Activated T-helper 17 cell treated with anti-CD3 and anti-CD28 coated beads, Interleukin-2, amount 50 U/mL, for 72 hours (primary cell): ENCODE measurements at regions not wholly inside any gene's neighbourhood (a gene's known extent, or its start where the extent isn't known, plus 50 kb on each side); places are given as distances from the start of the nearest gene placed in this dataset.

Source experiments
- ATAC-seq: fragments of 150-1000 bp; cut with Tn5 transposase; replicated peaks from 2 replicates; pipeline ENCODE4 v1.10.0; 2021; ENCODE audit warnings: mild to moderate bottlenecking, moderate library complexity
- H3K27ac Mint-ChIP-seq: one replicate; pipeline ENCODE4 v1.8.0; 2022; ENCODE audit warnings: mixed read lengths
- H3K27me3 Mint-ChIP-seq: one replicate; pipeline ENCODE4 v1.8.0; 2022; ENCODE audit warnings: mixed read lengths
- H3K36me3 Mint-ChIP-seq: one replicate; pipeline ENCODE4 v1.8.0; 2022; ENCODE audit warnings: low read depth, mild to moderate bottlenecking, mixed read lengths
- H3K4me1 Mint-ChIP-seq: one replicate; pipeline ENCODE4 v1.8.0; 2022; ENCODE audit warnings: mixed read lengths
- H3K4me3 Mint-ChIP-seq: one replicate; pipeline ENCODE4 v1.8.0; 2022; ENCODE audit warnings: mild to moderate bottlenecking, mixed read lengths
- H3K9me3 Mint-ChIP-seq: one replicate; pipeline ENCODE4 v1.8.0; 2022; ENCODE audit warnings: mixed read lengths

- ATAC-seq = no peak
- H3K36me3 Mint-ChIP-seq = no peaks in the 10 kb centered on the region
- no peak overlapping the region for H3K4me3 Mint-ChIP-seq
- H3K4me1 Mint-ChIP-seq = no peaks in the 10 kb centered on the region
- no peak overlapping the region for H3K27ac Mint-ChIP-seq
- peaks cover 2% of the 10 kb centered on the region for H3K9me3 Mint-ChIP-seq
- H3K27me3 Mint-ChIP-seq = peaks cover 19% of the 10 kb centered on the region
Measured at GRCh38 chr6:6405997-6406714, 85.7 kb upstream of the F13A1 start.

DNA sequence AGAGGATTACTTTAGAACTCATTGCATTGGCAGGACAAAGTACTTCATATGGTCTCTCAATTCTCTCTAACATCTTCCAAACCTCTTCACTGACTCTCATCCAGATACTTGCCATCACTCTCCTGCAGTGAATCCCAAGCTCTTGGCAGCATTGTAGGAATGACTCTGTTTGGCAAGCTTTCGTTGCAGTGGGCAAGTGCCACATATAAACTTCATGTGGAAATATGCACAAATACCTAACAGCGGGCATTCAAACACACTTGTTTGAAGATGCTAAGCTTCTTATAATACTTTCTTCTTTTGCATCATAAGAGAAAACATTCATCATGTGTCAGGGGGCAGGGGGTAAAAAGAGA lies 86.2 kb upstream of the F13A1 start:
- H3K27ac Mint-ChIP-seq = no peak overlapping the region
- H3K36me3 Mint-ChIP-seq = no peaks in the 10 kb centered on the region
- H3K9me3 Mint-ChIP-seq = no peaks in the 10 kb centered on the region
- no peak for ATAC-seq
- H3K4me3 Mint-ChIP-seq = no peak overlapping the region
- H3K4me1 Mint-ChIP-seq = no peaks in the 10 kb centered on the region
- H3K27me3 Mint-ChIP-seq = peaks cover 16% of the 10 kb centered on the region

- Mint-ChIP-seq H3K4me3 (no peak overlapping the region), H3K27ac (no peak overlapping the region), H3K9me3 (no peaks in the 10 kb centered on the region), H3K36me3 (no peaks in the 10 kb centered on the region), H3K4me1 (no peaks in the 10 kb centered on the region), H3K27me3 (peaks cover 16% of the 10 kb centered on the region)
- no peak for ATAC-seq
Measured at GRCh38 chr6:6407071-6407741, 86.7 kb upstream of the F13A1 start.

DNA sequence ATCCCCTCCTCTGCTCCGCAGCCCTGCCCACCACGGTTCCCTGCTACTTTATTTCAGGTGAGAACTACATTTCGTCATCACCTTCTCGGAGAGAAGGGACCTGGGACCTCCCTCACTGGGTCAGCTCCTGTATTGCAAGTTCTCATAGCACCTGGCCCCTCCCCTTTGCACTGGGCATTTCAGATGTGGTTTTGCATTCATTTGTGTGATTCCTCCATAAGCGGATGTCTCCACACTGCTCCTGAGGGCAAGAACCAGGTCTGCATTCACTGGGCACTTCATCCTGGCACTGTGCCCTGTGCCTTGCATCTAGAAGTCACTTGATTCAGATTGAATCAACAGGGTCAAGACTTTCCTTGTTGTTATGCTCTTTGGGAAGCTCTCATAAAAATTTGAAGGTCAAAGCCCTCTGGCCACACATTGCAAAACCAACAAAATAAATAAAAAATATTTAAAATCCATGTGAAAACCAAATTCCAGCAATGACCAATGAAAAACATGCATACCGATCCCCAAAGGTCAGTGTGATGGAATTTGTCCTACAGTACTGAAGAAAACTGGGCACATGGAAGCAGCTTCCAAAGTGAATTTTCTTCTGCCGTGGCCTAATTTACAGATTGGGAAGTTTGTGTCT lies 89.1 kb upstream of the F13A1 start:
- Mint-ChIP-seq H3K9me3 (no peaks in the 10 kb centered on the region), H3K36me3 (no peaks in the 10 kb centered on the region), H3K4me1 (no peaks in the 10 kb centered on the region), H3K27ac (no peak overlapping the region), H3K27me3 (peaks cover 16% of the 10 kb centered on the region), H3K4me3 (no peak overlapping the region)
- no peak for ATAC-seq

DNA sequence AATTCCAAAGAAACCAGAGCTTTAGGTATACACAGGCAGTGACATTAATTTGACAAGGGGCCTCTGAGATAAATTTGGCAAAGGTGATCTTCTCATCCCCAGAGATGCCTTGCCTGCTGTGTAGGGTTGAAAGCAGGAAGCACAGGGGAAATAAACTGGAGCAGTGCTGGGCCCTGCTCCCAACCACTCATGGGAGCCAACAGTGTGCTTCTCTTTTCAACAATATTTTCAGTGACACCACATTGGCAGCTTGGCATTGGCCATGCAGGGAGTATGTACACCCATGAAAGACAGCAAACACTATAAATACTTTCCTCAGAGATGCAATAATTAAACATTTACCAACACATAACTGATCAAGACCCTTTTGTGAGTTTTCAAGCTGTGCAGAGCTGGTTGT lies 90.7 kb upstream of the F13A1 start:
- peaks cover 16% of the 10 kb centered on the region for H3K27me3 Mint-ChIP-seq
- H3K4me3 Mint-ChIP-seq = no peak overlapping the region
- no peaks in the 10 kb centered on the region for H3K4me1 Mint-ChIP-seq
- no peak overlapping the region for H3K27ac Mint-ChIP-seq
- no peak for ATAC-seq
- H3K36me3 Mint-ChIP-seq = no peaks in the 10 kb centered on the region
- no peaks in the 10 kb centered on the region for H3K9me3 Mint-ChIP-seq

DNA sequence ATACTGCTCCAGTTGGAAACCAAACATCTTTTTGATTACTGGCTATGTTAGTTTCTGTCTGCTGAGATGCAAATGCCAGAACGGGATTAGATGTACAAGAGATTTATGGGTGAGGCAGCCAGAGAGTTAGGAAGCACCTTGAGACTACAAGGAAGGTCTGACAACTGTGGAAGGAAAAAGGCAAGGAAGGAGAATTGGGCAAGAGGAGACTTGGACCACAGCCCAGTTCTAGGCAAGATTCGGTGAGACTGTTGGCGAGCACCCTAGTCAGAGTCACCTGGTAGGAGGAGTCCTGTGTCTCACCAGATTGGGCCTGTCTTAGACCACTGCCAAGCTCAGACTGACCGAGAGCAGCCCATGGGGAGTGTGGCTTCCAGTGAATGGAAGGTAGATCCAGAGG lies 91.8 kb upstream of the F13A1 start:
- no peak for ATAC-seq
- H3K27ac Mint-ChIP-seq = no peak overlapping the region
- H3K36me3 Mint-ChIP-seq = no peaks in the 10 kb centered on the region
- no peak overlapping the region for H3K4me3 Mint-ChIP-seq
- H3K9me3 Mint-ChIP-seq = no peaks in the 10 kb centered on the region
- no peaks in the 10 kb centered on the region for H3K4me1 Mint-ChIP-seq
- H3K27me3 Mint-ChIP-seq = peaks cover 16% of the 10 kb centered on the region

GRCh38 chr6:6412700-6413099 lies 92.2 kb upstream of the F13A1 start:
- no peak overlapping the region for H3K27ac Mint-ChIP-seq
- H3K9me3 Mint-ChIP-seq = no peaks in the 10 kb centered on the region
- no peak overlapping the region for H3K4me3 Mint-ChIP-seq
- H3K27me3 Mint-ChIP-seq = peaks cover 16% of the 10 kb centered on the region
- H3K4me1 Mint-ChIP-seq = no peaks in the 10 kb centered on the region
- H3K36me3 Mint-ChIP-seq = no peaks in the 10 kb centered on the region
- no peak for ATAC-seq

DNA sequence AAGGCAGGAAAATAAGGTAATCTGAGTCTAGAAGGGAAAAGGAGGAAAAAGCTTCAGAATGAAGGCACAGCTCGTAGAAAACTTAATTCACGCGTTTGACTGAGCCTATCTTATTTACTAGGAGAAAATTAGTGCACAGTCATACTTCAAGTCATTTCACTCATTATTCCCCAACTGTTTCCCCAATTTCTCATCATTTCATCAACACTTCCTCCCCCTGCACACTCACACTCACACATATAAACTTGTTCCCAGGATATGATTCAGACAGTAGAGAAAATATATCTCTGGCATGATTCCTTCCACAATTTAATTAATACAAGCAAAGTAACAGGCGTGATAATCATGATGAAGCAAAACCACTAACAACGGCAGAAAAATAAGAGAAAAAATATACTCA lies 94.5 kb upstream of the F13A1 start:
- Mint-ChIP-seq H3K36me3 (no peaks in the 10 kb centered on the region), H3K4me1 (no peaks in the 10 kb centered on the region), H3K9me3 (no peaks in the 10 kb centered on the region), H3K27me3 (peaks cover 7% of the 10 kb centered on the region), H3K4me3 (no peak overlapping the region), H3K27ac (no peak overlapping the region)
- no peak for ATAC-seq

GRCh38 chr6:6417475-6417874 lies 97.0 kb upstream of the F13A1 start:
- Mint-ChIP-seq H3K4me1 (no peaks in the 10 kb centered on the region), H3K27me3 (peaks cover 10% of the 10 kb centered on the region), H3K4me3 (no peak overlapping the region), H3K36me3 (no peaks in the 10 kb centered on the region), H3K27ac (no peak overlapping the region), H3K9me3 (peaks cover 3% of the 10 kb centered on the region)
- no peak for ATAC-seq

DNA sequence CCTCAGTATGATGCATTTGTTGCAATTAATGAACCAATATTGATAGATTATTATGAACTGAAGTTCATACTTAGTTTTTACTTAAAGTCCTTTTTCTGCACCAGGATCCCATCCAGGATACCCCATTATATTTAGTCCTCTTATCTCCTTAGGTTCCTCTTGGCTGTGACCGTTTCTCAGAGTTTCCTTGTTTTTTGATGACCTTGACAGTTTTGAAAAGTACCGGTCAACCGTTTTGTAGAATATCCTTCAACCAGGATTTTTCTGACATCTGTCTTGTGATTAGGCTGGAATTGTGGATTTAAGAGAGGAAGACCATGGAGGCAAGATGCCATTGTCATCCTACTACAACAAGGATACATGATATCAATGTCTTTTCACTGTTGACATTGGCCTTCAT lies 98.0 kb upstream of the F13A1 start:
- peaks cover 17% of the 10 kb centered on the region for H3K27me3 Mint-ChIP-seq
- H3K9me3 Mint-ChIP-seq = peaks cover 3% of the 10 kb centered on the region
- H3K4me1 Mint-ChIP-seq = no peaks in the 10 kb centered on the region
- no peak for ATAC-seq
- H3K27ac Mint-ChIP-seq = no peak overlapping the region
- H3K36me3 Mint-ChIP-seq = no peaks in the 10 kb centered on the region
- no peak overlapping the region for H3K4me3 Mint-ChIP-seq

GRCh38 chr6:6420107-6420506 lies 99.6 kb upstream of the F13A1 start:
- Mint-ChIP-seq H3K9me3 (peaks cover 7% of the 10 kb centered on the region), H3K4me3 (no peak overlapping the region), H3K4me1 (no peaks in the 10 kb centered on the region), H3K36me3 (no peaks in the 10 kb centered on the region), H3K27ac (no peak overlapping the region), H3K27me3 (peaks cover 31% of the 10 kb centered on the region)
- ATAC-seq = no peak

DNA sequence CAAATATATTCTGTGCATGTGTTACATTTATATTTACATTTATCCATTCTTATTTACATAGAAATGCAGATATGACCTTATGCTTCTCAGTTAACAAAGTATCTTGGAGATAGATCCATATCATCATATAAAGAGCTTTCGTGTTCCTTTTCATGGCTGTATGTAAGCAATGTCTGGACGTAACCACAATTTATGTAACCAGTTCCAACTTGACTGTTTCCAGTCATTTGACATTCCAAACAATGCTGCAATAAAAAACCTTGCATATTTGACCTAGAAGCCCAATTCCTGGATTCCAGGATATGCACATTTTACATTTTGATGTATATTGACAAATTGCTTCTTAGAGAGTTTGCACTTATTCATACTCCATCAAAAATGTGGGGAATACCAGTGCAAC lies 113.7 kb upstream of the F13A1 start:
- Mint-ChIP-seq H3K9me3 (peaks cover 5% of the 10 kb centered on the region), H3K27ac (no peak overlapping the region), H3K36me3 (no peaks in the 10 kb centered on the region), H3K27me3 (peaks cover 7% of the 10 kb centered on the region), H3K4me3 (no peak overlapping the region), H3K4me1 (no peaks in the 10 kb centered on the region)
- ATAC-seq = no peak

DNA sequence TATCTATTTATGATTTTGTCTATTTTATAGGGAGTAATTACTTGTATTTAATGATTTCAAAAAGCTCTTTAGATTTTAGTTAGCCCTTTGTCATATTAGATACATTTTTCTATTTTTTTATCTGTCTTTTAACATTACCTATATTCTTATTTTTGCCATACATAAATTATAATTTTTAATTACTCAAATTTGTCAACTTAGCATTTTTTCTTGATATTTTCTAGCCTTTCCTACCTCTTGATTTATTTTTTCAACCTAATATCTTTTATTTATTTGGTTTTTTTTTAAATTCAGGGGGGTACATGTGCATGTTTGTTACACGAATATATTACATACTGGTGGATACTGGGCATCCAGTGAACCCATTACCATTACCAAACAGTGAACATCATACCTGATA lies 114.3 kb upstream of the F13A1 start:
- Mint-ChIP-seq H3K4me1 (no peaks in the 10 kb centered on the region), H3K27ac (no peak overlapping the region), H3K4me3 (no peak overlapping the region), H3K27me3 (peaks cover 7% of the 10 kb centered on the region), H3K36me3 (no peaks in the 10 kb centered on the region), H3K9me3 (peaks cover 5% of the 10 kb centered on the region)
- no peak for ATAC-seq

DNA sequence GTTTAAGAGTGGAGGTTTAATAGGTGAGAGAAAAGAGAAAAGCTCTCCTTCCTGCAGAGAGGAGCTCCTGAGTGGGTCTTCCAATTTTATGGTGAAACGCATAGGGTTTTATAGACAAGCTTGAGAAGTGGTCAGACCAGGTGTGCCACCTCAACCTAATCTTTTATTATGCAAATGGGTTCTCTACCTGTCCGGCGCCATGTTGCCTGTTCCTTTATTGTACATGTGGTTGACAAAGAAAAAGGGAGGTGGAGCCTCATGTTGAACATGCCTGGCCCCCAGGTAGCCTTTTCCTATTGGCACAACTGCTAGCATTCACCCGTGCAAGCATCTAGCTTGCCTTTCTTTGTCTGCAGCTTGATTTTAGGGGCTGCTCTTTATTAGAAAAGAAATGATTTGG lies 115.9 kb upstream of the F13A1 start:
- no peak overlapping the region for H3K27ac Mint-ChIP-seq
- no peaks in the 10 kb centered on the region for H3K4me1 Mint-ChIP-seq

GRCh38 chr6:6436946-6437345 lies 116.5 kb upstream of the F13A1 start:
- Mint-ChIP-seq H3K36me3 (no peaks in the 10 kb centered on the region), H3K9me3 (peaks cover 5% of the 10 kb centered on the region), H3K27ac (no peak overlapping the region), H3K4me3 (no peak overlapping the region), H3K27me3 (peaks cover 10% of the 10 kb centered on the region), H3K4me1 (no peaks in the 10 kb centered on the region)
- no peak for ATAC-seq

More for the DNA sequence above, 115.9 kb upstream of the F13A1 start:
- Mint-ChIP-seq H3K36me3 (no peaks in the 10 kb centered on the region), H3K4me3 (no peak overlapping the region), H3K27me3 (peaks cover 10% of the 10 kb centered on the region), H3K9me3 (peaks cover 5% of the 10 kb centered on the region)
- ATAC-seq = no peak
